K562 (cell line): ENCODE measurements at regions not wholly inside any gene's neighbourhood (a gene's known extent, or its start where the extent isn't known, plus 50 kb on each side); places are given as distances from the start of the nearest gene placed in this dataset.

Source experiments
- ATAC-seq: fragments of 200-7000 bp; cut with Tn5 transposase; 3 replicates; pipeline ENCODE4 v1.9.1; 2020; ENCODE audit warnings: moderate library complexity
- BruUV-seq: library from RNA; stranded (reverse); fragments of 400-500 nt; replicated peaks from 2 replicates; lab custom pipeline; 2021; lab: Mats Ljungman, UMichigan
- CTCF ChIA-PET: fragments of 300-600 bp; formaldehyde crosslinking; extraction: SDS; loops from one replicate; lab custom pipeline; 2021; ENCODE audit warnings: low intra/inter-chr PET ratio; lab: Yijun Ruan, JAX
- POLR2A ChIA-PET: fragments of 300-600, 350-650 bp; sonication (Branson Sonifier 250); formaldehyde crosslinking; extraction: SDS; loops from one replicate; lab custom pipeline; 2021; ENCODE audit warnings: antibody characterized with exemption, inconsistent platforms; lab: Yijun Ruan, JAX
- DNase-seq, 4 experiments: peaks; one replicate each; pipeline versions ENCODE4 v3.0.0 to v3.0.0-alpha.2; 2011 to 2018; ENCODE audit warnings: low spot score in 3 of 4, mixed read lengths in 3 of 4; ENCODE audit errors: extremely low read depth in 1 of 4
- FAIRE-seq: peaks from 2 replicates; lab custom pipeline; 2011; peaks lifted over from hg19 to GRCh38; lab: Jason Lieb, UNC
- H2AFZ ChIP-seq: 2 replicates; pipeline ENCODE4 v1.6.0; 2011; ENCODE audit warnings: low read depth, low read length, control low read depth, inconsistent platforms
- H3K27ac ChIP-seq: fragments of 200-600 bp; 3 replicates; pipeline ENCODE4 v1.8.0; 2011; ENCODE audit warnings: low read depth, mild to moderate bottlenecking, control low read depth, inconsistent platforms, low read length, moderate library complexity, mixed read lengths; ENCODE audit errors: extremely low read depth
- H3K27me3 ChIP-seq, 2 experiments: fragments of 300-600 bp in 1 of 2; 2 replicates in 1 of 2; 3 replicates in 1 of 2; pipeline versions ENCODE4 v1.6.0 to v1.8.0; 2011; ENCODE audit warnings: inconsistent platforms in 2 of 2, low read length in 2 of 2, mild to moderate bottlenecking in 1 of 2, mixed read lengths in 1 of 2, moderate library complexity in 1 of 2; ENCODE audit not compliant: control insufficient read depth in 2 of 2, insufficient read depth in 2 of 2
- H3K36me3 ChIP-seq: fragments of 300-600 bp; 3 replicates; pipeline ENCODE4 v1.8.0; 2011; ENCODE audit warnings: mild to moderate bottlenecking, low read length, inconsistent platforms; ENCODE audit not compliant: control insufficient read depth, insufficient read depth
- H3K4me1 ChIP-seq, 2 experiments: fragments of 200-600 bp in 1 of 2; replicated peaks in 1 of 2; 2 replicates in 1 of 2; 3 replicates in 1 of 2; pipeline versions ENCODE4 v1.5.1 to v1.8.0; 2011; ENCODE audit warnings: inconsistent platforms in 2 of 2, low read length in 2 of 2, mild to moderate bottlenecking in 1 of 2, mixed read lengths in 1 of 2, moderate library complexity in 1 of 2; ENCODE audit not compliant: control insufficient read depth in 2 of 2, insufficient read depth in 2 of 2
- H3K4me2 ChIP-seq: 2 replicates; pipeline ENCODE4 v1.6.1; 2011; ENCODE audit warnings: low read length, control low read depth, inconsistent platforms, mixed read lengths; ENCODE audit not compliant: insufficient read depth
- H3K4me3 ChIP-seq: fragments of 200-600 bp; sonication (generic), shearing (Covaris generic); 2 replicates; pipeline ENCODE4 v1.5.1; 2016; ENCODE audit warnings: control low read depth, inconsistent platforms
- H3K79me2 ChIP-seq: fragments of 200-600 bp; 3 replicates; pipeline ENCODE4 v1.8.0; 2011; ENCODE audit warnings: low read length, inconsistent platforms; ENCODE audit not compliant: control insufficient read depth, insufficient read depth
- H3K9ac ChIP-seq, 2 experiments: 2 replicates each; pipeline versions ENCODE4 v1.6.0 to v1.6.1; 2011; ENCODE audit warnings: low read depth in 2 of 2, low read length in 2 of 2, control low read depth in 1 of 2, inconsistent platforms in 1 of 2, mild to moderate bottlenecking in 1 of 2, mixed read lengths in 1 of 2; ENCODE audit not compliant: insufficient read depth in 1 of 2
- H3K9me1 ChIP-seq: one replicate; pipeline ENCODE4 v1.6.0; 2011; ENCODE audit warnings: inconsistent platforms, mild to moderate bottlenecking, low read length, moderate library complexity; ENCODE audit not compliant: control insufficient read depth, insufficient read depth
- H3K9me3 ChIP-seq: replicated peaks from 2 replicates; pipeline ENCODE4 v1.5.1; 2011; ENCODE audit warnings: low read depth, low read length, inconsistent platforms; ENCODE audit not compliant: control insufficient read depth, insufficient read depth
- H4K20me1 ChIP-seq: replicated peaks from 2 replicates; pipeline ENCODE4 v1.6.1; 2011; ENCODE audit warnings: low read length, inconsistent platforms, mixed read lengths; ENCODE audit not compliant: control insufficient read depth, insufficient read depth
- ADNP ChIP-seq: fragments of 200-800 bp; sonication (Bioruptor generic); IDR thresholded peaks from 2 replicates; pipeline ENCODE4 v1.6.1; 2016; ENCODE audit warnings: missing genetic modification characterization, missing compliant biosample characterization
- DPF2 ChIP-seq: fragments of 450-650 bp; IDR thresholded peaks from 2 replicates; pipeline ENCODE4 v1.6.1; 2016
- E2F4 ChIP-seq: sonication (generic); formaldehyde crosslinking; IDR thresholded peaks from 2 replicates; pipeline ENCODE4 v1.8.0; 2022; ENCODE audit warnings: mild to moderate bottlenecking, low read depth, missing genetic modification reagents
- ETS2 ChIP-seq: IDR thresholded peaks from 2 replicates; pipeline ENCODE4 v1.6.1; 2016; ENCODE audit warnings: borderline replicate concordance, missing genetic modification characterization, mild to moderate bottlenecking, moderate library complexity, missing compliant biosample characterization; ENCODE audit not compliant: poor library complexity, severe bottlenecking
- HCFC1 ChIP-seq: IDR thresholded peaks from 2 replicates; pipeline ENCODE4 v1.6.1; 2012; ENCODE audit warnings: low read depth, low read length, improper control_type of control experiment
- NBN ChIP-seq: fragments of 450-650 bp; IDR thresholded peaks from 2 replicates; pipeline ENCODE4 v1.6.1; 2016; ENCODE audit warnings: low read depth, mild to moderate bottlenecking
- PURB ChIP-seq: sonication (generic); formaldehyde crosslinking; IDR thresholded peaks from 2 replicates; pipeline ENCODE4 v1.9.0; 2021; ENCODE audit warnings: low read depth, mild to moderate bottlenecking, missing genetic modification reagents
- SRSF1 ChIP-seq: fragments of 200-400 bp; formaldehyde crosslinking; IDR thresholded peaks from 2 replicates; pipeline ENCODE4 v1.6.1; 2017; ENCODE audit warnings: mild to moderate bottlenecking, low read depth, low read length, moderate library complexity
- TAF1 ChIP-seq: IDR thresholded peaks from 2 replicates; pipeline ENCODE4 v1.6.1; 2011; ENCODE audit warnings: mild to moderate bottlenecking, low read length, moderate library complexity; ENCODE audit not compliant: insufficient read depth, control insufficient read depth, severe bottlenecking; ENCODE audit errors: extremely low read depth
- TBL1XR1 ChIP-seq, 2 experiments: IDR thresholded peaks; 2 replicates each; pipeline ENCODE4 v1.6.1; 2012; ENCODE audit warnings: improper control_type of control experiment in 2 of 2, low read length in 2 of 2, mild to moderate bottlenecking in 1 of 2
- TFAP4 ChIP-seq: sonication (generic); formaldehyde crosslinking; IDR thresholded peaks from 2 replicates; pipeline ENCODE4 v1.8.0; 2022; ENCODE audit warnings: missing genetic modification reagents, mild to moderate bottlenecking, moderate library complexity, borderline replicate concordance
- ZNF12 ChIP-seq: sonication (generic); formaldehyde crosslinking; IDR thresholded peaks from 2 replicates; pipeline ENCODE4 v1.4.0; 2020; ENCODE audit warnings: mild to moderate bottlenecking, missing genetic modification reagents
- ZNF143 ChIP-seq: sonication (generic); formaldehyde crosslinking; IDR thresholded peaks from 2 replicates; pipeline ENCODE4 v1.9.0; 2022; ENCODE audit warnings: mild to moderate bottlenecking, missing genetic modification reagents
- ZNF263 ChIP-seq: sonication (generic); formaldehyde crosslinking; IDR thresholded peaks from 2 replicates; pipeline ENCODE4 v1.8.0; 2022; ENCODE audit warnings: mild to moderate bottlenecking, missing genetic modification reagents, borderline replicate concordance
- ZNF274 ChIP-seq: IDR thresholded peaks from 2 replicates; pipeline ENCODE4 v1.6.1; 2011; ENCODE audit warnings: low read depth, mild to moderate bottlenecking, low read length, moderate library complexity, borderline replicate concordance
- ZNF398 ChIP-seq: fragments of 250-450 bp; sonication (Bioruptor Pico); IDR thresholded peaks from 2 replicates; pipeline ENCODE4 v1.8.0; 2021; ENCODE audit warnings: moderate library complexity, mild to moderate bottlenecking, inconsistent platforms
- ZNF445 ChIP-seq: fragments of 250-450 bp; sonication (Bioruptor Pico); IDR thresholded peaks from 2 replicates; pipeline ENCODE4 v1.4.0; 2020; ENCODE audit warnings: low read depth, mild to moderate bottlenecking, moderate library complexity
- WGBS: fragments of 100-300 bp; shearing (Covaris generic); methylation state at CpG from one replicate; pipeline ENCODE4 v1.1.6; 2016; ENCODE audit warnings: low coverage, mixed read lengths; ENCODE audit not compliant: insufficient coverage; ENCODE audit errors: missing lambda C conversion rate; 5-methylcytosine and 5-hydroxymethylcytosine counted together
- in situ Hi-C: fragments of 300-500 bp; cut with MboI; formaldehyde crosslinking; loops from 4 replicates; pipeline ENCODE4 v1.15.0; 2018; ENCODE audit warnings: inconsistent platforms, mixed read lengths
- intact Hi-C: fragments of 100-400 bp; cut with micrococcal nuclease; formaldehyde crosslinking; loops from 2 replicates; pipeline ENCODE4 v1.14.2; 2022
- TF ChIP-seq, protein P1 (sequence below): IDR thresholded peaks from 3 replicates; pipeline ENCODE4 v1.6.1; 2011; ENCODE audit warnings: borderline replicate concordance, mild to moderate bottlenecking; ENCODE audit not compliant: insufficient read length, insufficient read depth

- Histone ChIP-seq H3K36me3 (no peaks in the 10 kb centered on the region), H3K79me2 (no peaks in the 10 kb centered on the region), H3K4me1 (no peaks in the 10 kb centered on the region), H3K27me3 (no peaks in the 10 kb centered on the region), H3K9me3 (no peaks in the 10 kb centered on the region; the same call in 1 of the 2 replicates), H3K9me1 (no peaks in the 10 kb centered on the region)
- WGBS: 0% methylated on average over 1 of the region's 1 CpG
- intact Hi-C loops: no loop called here
- no peak for ATAC-seq
- BruUV-seq: no TSS peak
- TF ChIP-seq ADNP (no peak), ZNF398 (no peak), DPF2 (no peak), ZNF445 (CRISPR knock-in tag) (no peak), ETS2 (tag) (no peak), NBN (no peak), TFAP4 (CRISPR knock-in tag) (no peak), ZNF143 (CRISPR knock-in tag) (no peak), ZNF274 (no peak), ZNF12 (CRISPR knock-in tag) (no peak), E2F4 (CRISPR knock-in tag) (no peak), HCFC1 (no peak), ZNF263 (CRISPR knock-in tag) (no peak), TBL1XR1 (IDR thresholded peaks at IDR 0.05; ENCODE audit: low read length in 2 of 2) (no peak), PURB (CRISPR knock-in tag) (no peak), SRSF1 (no peak), TAF1 (no peak)
- TF ChIP-seq, protein P1, sequence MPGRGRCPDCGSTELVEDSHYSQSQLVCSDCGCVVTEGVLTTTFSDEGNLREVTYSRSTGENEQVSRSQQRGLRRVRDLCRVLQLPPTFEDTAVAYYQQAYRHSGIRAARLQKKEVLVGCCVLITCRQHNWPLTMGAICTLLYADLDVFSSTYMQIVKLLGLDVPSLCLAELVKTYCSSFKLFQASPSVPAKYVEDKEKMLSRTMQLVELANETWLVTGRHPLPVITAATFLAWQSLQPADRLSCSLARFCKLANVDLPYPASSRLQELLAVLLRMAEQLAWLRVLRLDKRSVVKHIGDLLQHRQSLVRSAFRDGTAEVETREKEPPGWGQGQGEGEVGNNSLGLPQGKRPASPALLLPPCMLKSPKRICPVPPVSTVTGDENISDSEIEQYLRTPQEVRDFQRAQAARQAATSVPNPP: no peak
- TF ChIP-seq, all 486 proteins: peak for 0
- H3K27ac ChIP-seq: no peak overlapping the region
- ChIA-PET CTCF (no interaction called here), POLR2A (no interaction called here)
- no peak overlapping the region for H3K9ac ChIP-seq
- in situ Hi-C loops: no loop called here
- DNase-seq: no peak
- no peaks in the 10 kb centered on the region for H4K20me1 ChIP-seq
- no peak for FAIRE-seq
- H3K4me2 ChIP-seq: no peak overlapping the region
- H3K4me3 ChIP-seq: no peak overlapping the region
- no peak overlapping the region for H2AFZ ChIP-seq
Observed at GRCh38 chr10:64257704-64258103, 736.5 kb downstream of the REEP3 start.
